Endothelial cell of umbilical vein (primary cell): ENCODE measurements at regions not wholly inside any gene's neighbourhood (a gene's known extent, or its start where the extent isn't known, plus 50 kb on each side); places are given as distances from the start of the nearest gene placed in this dataset.

ENCODE experiments used
- BruUV-seq: library from RNA; stranded (reverse); fragments of 400-500 nt; replicated peaks from 2 replicates; lab custom pipeline; 2021; lab: Mats Ljungman, UMichigan
- CTCF ChIA-PET: fragments of 300-600, 350-600 bp; sonication (Branson Sonifier 250); formaldehyde crosslinking; loops from one replicate; lab custom pipeline; 2021; ENCODE audit warnings: antibody characterized with exemption, inconsistent platforms; lab: Charles Lee
- POLR2A ChIA-PET: fragments of 300-600, 350-600 bp; sonication (Branson Sonifier 250); formaldehyde crosslinking; loops from one replicate; lab custom pipeline; 2021; ENCODE audit warnings: antibody characterized with exemption, inconsistent platforms; lab: Charles Lee
- DNase-seq: peaks from one replicate; pipeline ENCODE4 v3.0.0-alpha.2; 2011; ENCODE audit warnings: low read depth, low spot score
- FAIRE-seq: peaks from 2 replicates; lab custom pipeline; 2011; peaks lifted over from hg19 to GRCh38; lab: Jason Lieb, UNC
- H2AFZ ChIP-seq: 2 replicates; pipeline ENCODE4 v1.6.0; 2012; ENCODE audit warnings: low read depth, low read length, control low read depth, inconsistent platforms
- H3K27ac ChIP-seq: 2 replicates; pipeline ENCODE4 v1.5.1; 2011; ENCODE audit warnings: low read depth, mild to moderate bottlenecking, control low read depth, low read length, moderate library complexity; ENCODE audit not compliant: insufficient read depth
- H3K27me3 ChIP-seq, 2 experiments: 2 replicates each; pipeline versions ENCODE4 v1.6.0 to v1.6.1; 2011; ENCODE audit warnings: low read length in 2 of 2, mixed read lengths in 1 of 2; ENCODE audit not compliant: control insufficient read depth in 2 of 2, insufficient read depth in 2 of 2
- H3K36me3 ChIP-seq, 2 experiments: 2 replicates in 1 of 2; 3 replicates in 1 of 2; pipeline ENCODE4 v1.5.1; 2011; ENCODE audit warnings: low read length in 2 of 2, mild to moderate bottlenecking in 1 of 2, moderate library complexity in 1 of 2; ENCODE audit not compliant: control insufficient read depth in 2 of 2, insufficient read depth in 2 of 2; ENCODE audit errors: extremely low read depth in 1 of 2
- H3K4me1 ChIP-seq: 3 replicates; pipeline ENCODE4 v1.5.1; 2011; ENCODE audit warnings: mild to moderate bottlenecking, low read length; ENCODE audit not compliant: control insufficient read depth, insufficient read depth; ENCODE audit errors: extremely low read depth
- H3K4me2 ChIP-seq: 2 replicates; pipeline ENCODE4 v1.6.1; 2011; ENCODE audit warnings: low read length, control low read depth, mixed read lengths; ENCODE audit not compliant: insufficient read depth
- H3K4me3 ChIP-seq, 3 experiments: fragments of 200-600 bp in 1 of 3; sonication (generic), shearing (Covaris generic) in 1 of 3; replicated peaks in 1 of 3; 2 replicates each; pipeline ENCODE4 v1.5.1; 2011 to 2016; ENCODE audit warnings: control low read depth in 3 of 3, low read length in 3 of 3, mild to moderate bottlenecking in 2 of 3, inconsistent platforms in 1 of 3, low read depth in 1 of 3, moderate library complexity in 1 of 3; ENCODE audit not compliant: insufficient read depth in 1 of 3
- H3K79me2 ChIP-seq: 2 replicates; pipeline ENCODE4 v1.6.0; 2012; ENCODE audit warnings: low read length, inconsistent platforms; ENCODE audit not compliant: control insufficient read depth, insufficient read depth
- H3K9ac ChIP-seq: replicated peaks from 2 replicates; pipeline ENCODE3; 2011; ENCODE audit warnings: low read length, control low read depth; ENCODE audit not compliant: insufficient read depth; ENCODE audit errors: extremely low read depth
- H3K9me1 ChIP-seq: replicated peaks from 3 replicates; pipeline ENCODE4 v1.6.0; 2011; ENCODE audit warnings: mild to moderate bottlenecking, low read length; ENCODE audit not compliant: control insufficient read depth, insufficient read depth; ENCODE audit errors: extremely low read depth
- H3K9me3 ChIP-seq: replicated peaks from 2 replicates; pipeline ENCODE4 v1.5.1; 2012; ENCODE audit warnings: low read length, inconsistent platforms; ENCODE audit not compliant: control insufficient read depth, insufficient read depth
- H4K20me1 ChIP-seq: replicated peaks from 2 replicates; pipeline ENCODE3; 2011; ENCODE audit warnings: mild to moderate bottlenecking, low read length; ENCODE audit not compliant: control insufficient read depth, insufficient read depth; ENCODE audit errors: extremely low read depth
- CTCF ChIP-seq, 2 donors: IDR thresholded peaks; 1 replicate in 1 of 2; 2 replicates in 1 of 2; pipeline ENCODE4 v1.5.1; 2011; ENCODE audit warnings: low read length in 2 of 2, mild to moderate bottlenecking in 2 of 2, moderate library complexity in 2 of 2, control low read depth in 1 of 2, inconsistent platforms in 1 of 2, low read depth in 1 of 2; ENCODE audit not compliant: insufficient read depth in 1 of 2; ENCODE audit errors: extremely low read depth in 1 of 2
- EZH2 ChIP-seq: IDR thresholded peaks from 2 replicates; pipeline ENCODE4 v1.6.1; 2012; ENCODE audit warnings: borderline replicate concordance, low read depth, mild to moderate bottlenecking, moderate library complexity, low read length, inconsistent platforms; ENCODE audit not compliant: severe bottlenecking
- FOS ChIP-seq: IDR thresholded peaks from 2 replicates; pipeline ENCODE4 v1.6.1; 2011; ENCODE audit warnings: mild to moderate bottlenecking, low read length, moderate library complexity, borderline replicate concordance; ENCODE audit not compliant: insufficient read depth
- GATA2 ChIP-seq: IDR thresholded peaks from 2 replicates; pipeline ENCODE4 v1.7.0; 2011; ENCODE audit warnings: low read depth, mild to moderate bottlenecking, moderate library complexity, mixed read lengths, low read length; ENCODE audit not compliant: insufficient read length, insufficient read depth
- JUN ChIP-seq: IDR thresholded peaks from 2 replicates; pipeline ENCODE4 v1.6.1; 2011; ENCODE audit warnings: borderline replicate concordance, low read depth; ENCODE audit not compliant: insufficient read length, insufficient read depth
- MAX ChIP-seq: IDR thresholded peaks from 2 replicates; pipeline ENCODE4 v1.6.1; 2011; ENCODE audit not compliant: insufficient read depth, insufficient read length
- MYC ChIP-seq: IDR thresholded peaks from one replicate; pipeline ENCODE4 v1.6.1; 2011; ENCODE audit warnings: mild to moderate bottlenecking, low read depth, low read length
- POLR2AphosphoS5 ChIP-seq: IDR thresholded peaks from 2 replicates; pipeline ENCODE4 v1.6.1; 2012; ENCODE audit warnings: low read depth, mild to moderate bottlenecking, control low read depth, low read length, moderate library complexity; ENCODE audit not compliant: insufficient read depth
- dilution Hi-C: fragments of 300-500 bp; cut with MboI; formaldehyde crosslinking; loops from one replicate; pipeline ENCODE4 v1.15.0; 2019; ENCODE audit warnings: low sequenced_read_pairs; ENCODE audit not compliant: extremely low pct_ligation_motif_present
- intact Hi-C: fragments of 100-400 bp; cut with micrococcal nuclease; formaldehyde crosslinking; loops from one replicate; pipeline ENCODE4 v1.10.0; 2022

DNA sequence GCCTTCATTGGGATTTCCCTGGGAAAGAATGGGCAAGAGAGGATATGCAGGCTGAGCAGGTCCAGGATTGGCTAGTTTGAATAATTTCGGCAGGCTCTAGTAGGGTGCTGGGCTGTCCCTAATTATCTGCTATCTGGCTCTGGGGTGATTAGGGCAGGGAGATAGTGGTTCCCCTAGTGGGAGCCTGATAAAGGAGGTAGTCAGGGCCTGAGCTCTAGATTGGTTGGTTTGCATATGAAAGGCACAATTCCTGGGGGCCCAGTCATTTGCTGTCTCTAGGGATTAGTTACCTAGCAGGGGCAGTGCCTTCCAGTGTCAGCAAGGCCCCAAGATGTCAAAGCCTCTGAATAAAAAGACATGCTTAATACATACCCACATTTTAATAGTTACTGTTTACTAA lies 690.1 kb upstream of the KLHL29 start:
- dilution Hi-C loops (no loop called here), intact Hi-C loops (no loop called here)
- no peaks in the 10 kb centered on the region for H3K9me3 ChIP-seq
- H3K9me1 ChIP-seq, result no peaks in the 10 kb centered on the region
- POLR2A ChIA-PET, result no interaction called here
- no peak overlapping the region for H2AFZ ChIP-seq
- DNase-seq, result no peak
- no peaks in the 10 kb centered on the region for H3K36me3 ChIP-seq
- H3K27ac ChIP-seq, result no peak overlapping the region
- no peak overlapping the region for H3K4me2 ChIP-seq
- no peaks in the 10 kb centered on the region for H4K20me1 ChIP-seq
- TF ChIP-seq GATA2, result no peak
- TF ChIP-seq EZH2, result no peak
- TF ChIP-seq MAX, result no peak
- TF ChIP-seq POLR2AphosphoS5, result no peak
- TF ChIP-seq FOS, result no peak
- no peak for TF ChIP-seq MYC
- TF ChIP-seq CTCF (IDR thresholded peaks at IDR 0.05; ENCODE audit: extremely low read depth in 1 of 2, insufficient read depth in 1 of 2, low read depth in 1 of 2, low read length in 2 of 2), result no peak
- TF ChIP-seq JUN, result no peak
- BruUV-seq, result no TSS peak
- no peak overlapping the region for H3K4me3 ChIP-seq
- no peak overlapping the region for H3K9ac ChIP-seq
- no peaks in the 10 kb centered on the region for H3K79me2 ChIP-seq
- no peaks in the 10 kb centered on the region for H3K4me1 ChIP-seq
- CTCF ChIA-PET, result no interaction called here
- FAIRE-seq, result no peak
- no peaks in the 10 kb centered on the region for H3K27me3 ChIP-seq
